GM04503 (cell line): ENCODE measurements at regions not wholly inside any gene's neighbourhood (a gene's known extent, or its start where the extent isn't known, plus 50 kb on each side); places are given as distances from the start of the nearest gene placed in this dataset.

Experiments
- DNase-seq: peaks from one replicate; pipeline ENCODE4 v3.0.0-alpha.2; 2012; ENCODE audit warnings: low read depth

- DNase-seq: no peak
Measured at GRCh38 chr1:60984062-60984799, 98.1 kb upstream of the NFIA start.

GRCh38 chr1:60983701-60984061 lies 98.7 kb upstream of the NFIA start:
- no peak for DNase-seq

- DNase-seq: no peak
Measured at GRCh38 chr1:60982539-60982938, 99.8 kb upstream of the NFIA start.

- no peak for DNase-seq
Measured at GRCh38 chr1:60981357-60981756, 101.0 kb upstream of the NFIA start.

- DNase-seq: no peak
Measured at GRCh38 chr1:60978421-60979357, 103.7 kb upstream of the NFIA start.

GRCh38 chr1:60977661-60978060 lies 104.7 kb upstream of the NFIA start:
- no peak for DNase-seq

- DNase-seq: no peak
Measured at GRCh38 chr1:60974524-60975372, 107.6 kb upstream of the NFIA start.

GRCh38 chr1:60973668-60974067 lies 108.7 kb upstream of the NFIA start:
- no peak for DNase-seq

- peak; percentile 66 for DNase-seq
Measured at GRCh38 chr1:60972841-60973364, 109.5 kb upstream of the NFIA start.

GRCh38 chr1:60971330-60971729 lies 111.0 kb upstream of the NFIA start:
- DNase-seq: no peak

- no peak for DNase-seq
Measured at GRCh38 chr1:60969971-60970509, 112.3 kb upstream of the NFIA start.

GRCh38 chr1:60965280-60965854 lies 117.0 kb upstream of the NFIA start:
- DNase-seq: no peak

GRCh38 chr1:60963167-60963940 lies 119.0 kb upstream of the NFIA start:
- DNase-seq: no peak

GRCh38 chr1:60960891-60961461 lies 121.4 kb upstream of the NFIA start:
- DNase-seq: no peak

- no peak for DNase-seq
Measured at GRCh38 chr1:60959701-60960100, 122.7 kb upstream of the NFIA start.

GRCh38 chr1:60958001-60958400 lies 124.4 kb upstream of the NFIA start:
- no peak for DNase-seq

- no peak for DNase-seq
Measured at GRCh38 chr1:60956520-60956919, 125.8 kb upstream of the NFIA start.

GRCh38 chr1:60952612-60953111 lies 129.7 kb upstream of the NFIA start:
- no peak for DNase-seq

- no peak for DNase-seq
Measured at GRCh38 chr1:60950224-60951063, 131.9 kb upstream of the NFIA start.
